A172 (cell line): ENCODE measurements at regions not wholly inside any gene's neighbourhood (a gene's known extent, or its start where the extent isn't known, plus 50 kb on each side); places are given as distances from the start of the nearest gene placed in this dataset.

Experiments used
- DNase-seq: peaks from one replicate; pipeline ENCODE4 v3.0.0-alpha.2; 2015; ENCODE audit warnings: low spot score

DNA sequence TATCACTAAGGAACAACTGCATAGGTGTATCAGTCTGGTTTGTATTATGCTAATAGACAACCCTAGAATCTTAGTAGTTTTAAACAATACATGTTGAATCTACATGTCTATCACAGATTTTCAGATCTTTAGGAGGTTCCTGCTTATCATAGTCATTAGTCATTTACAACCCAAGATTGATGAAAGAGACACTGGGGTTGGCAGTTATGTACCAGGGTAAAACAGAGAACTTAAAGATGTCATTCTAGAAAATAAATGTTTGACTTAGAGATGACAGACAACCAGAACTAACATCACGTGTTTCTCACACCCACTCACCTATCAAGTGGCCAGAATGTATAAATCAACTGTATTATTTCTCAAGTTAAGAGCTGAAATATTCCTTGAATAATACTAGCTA, 181.9 kb downstream of the PABPC4L start:
- DNase-seq = no peak

- DNase-seq = no peak
These were observed 182.7 kb downstream of the PABPC4L start for GRCh38 chr4:134018846-134019245.

GRCh38 chr4:134001057-134001456, 200.5 kb downstream of the PABPC4L start:
- no peak for DNase-seq

- peak; percentile 14 for DNase-seq
These were observed 204.2 kb downstream of the PABPC4L start for GRCh38 chr4:133997436-133997835.

- DNase-seq = no peak
These were observed 205.0 kb downstream of the PABPC4L start for GRCh38 chr4:133996431-133997121.

- no peak for DNase-seq
These were observed 206.2 kb downstream of the PABPC4L start for GRCh38 chr4:133995243-133995960.

GRCh38 chr4:133982533-133983224, 218.9 kb downstream of the PABPC4L start:
- no peak for DNase-seq

GRCh38 chr4:133981327-133981726, 220.3 kb downstream of the PABPC4L start:
- DNase-seq = no peak

GRCh38 chr4:133972586-133972985, 229.0 kb downstream of the PABPC4L start:
- no peak for DNase-seq

DNA sequence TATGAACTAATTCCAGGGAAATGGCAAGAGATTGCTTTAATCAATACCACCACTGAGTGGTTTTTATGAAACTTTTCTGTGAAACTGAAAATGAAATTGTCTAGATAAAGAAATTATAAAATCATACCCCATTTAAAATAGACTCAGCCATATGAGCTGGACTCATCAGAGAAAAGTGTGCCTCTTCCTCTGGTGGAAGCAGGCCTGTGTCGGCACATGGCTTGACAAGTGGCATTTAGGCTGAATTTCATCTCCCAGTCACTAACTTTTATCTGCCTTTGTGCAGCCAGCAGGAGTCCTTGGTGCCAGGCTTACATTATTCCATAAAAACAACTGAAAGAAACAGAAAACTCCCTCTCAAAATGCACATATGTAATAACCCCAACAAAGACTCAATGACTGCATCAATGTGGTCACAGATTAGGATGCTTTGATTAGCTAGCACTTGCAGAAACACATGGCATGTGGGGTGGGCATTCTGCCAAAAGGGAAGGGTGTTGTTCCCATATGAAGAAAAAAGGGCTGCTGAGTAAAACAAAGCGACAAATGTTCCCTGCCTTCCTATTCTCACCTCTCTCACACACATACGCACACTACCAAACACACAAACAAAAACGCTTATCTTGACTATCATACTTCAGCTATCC, 232.3 kb downstream of the PABPC4L start:
- DNase-seq = peak; percentile 8

DNA sequence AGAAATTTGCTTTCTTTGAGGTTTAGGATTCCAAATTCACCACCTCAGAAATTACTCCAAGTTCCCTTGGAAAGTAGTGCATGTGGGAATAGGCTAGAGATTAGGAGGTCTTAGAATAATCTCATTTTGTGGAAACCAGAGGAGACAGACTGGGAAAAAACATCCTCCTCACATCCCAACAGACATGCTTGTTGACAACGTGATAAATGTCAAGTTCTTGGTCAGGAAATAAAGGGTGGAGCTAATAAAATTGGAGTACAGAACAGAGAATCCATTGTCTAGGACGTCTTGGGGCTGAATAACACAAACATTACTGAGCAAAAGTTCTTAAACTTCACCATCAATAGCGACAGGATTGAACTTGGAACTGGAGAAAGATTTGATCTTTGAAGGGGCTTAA, 233.4 kb downstream of the PABPC4L start:
- no peak for DNase-seq

- no peak for DNase-seq
These were observed 240.6 kb downstream of the PABPC4L start for GRCh38 chr4:133960975-133961374.

DNA sequence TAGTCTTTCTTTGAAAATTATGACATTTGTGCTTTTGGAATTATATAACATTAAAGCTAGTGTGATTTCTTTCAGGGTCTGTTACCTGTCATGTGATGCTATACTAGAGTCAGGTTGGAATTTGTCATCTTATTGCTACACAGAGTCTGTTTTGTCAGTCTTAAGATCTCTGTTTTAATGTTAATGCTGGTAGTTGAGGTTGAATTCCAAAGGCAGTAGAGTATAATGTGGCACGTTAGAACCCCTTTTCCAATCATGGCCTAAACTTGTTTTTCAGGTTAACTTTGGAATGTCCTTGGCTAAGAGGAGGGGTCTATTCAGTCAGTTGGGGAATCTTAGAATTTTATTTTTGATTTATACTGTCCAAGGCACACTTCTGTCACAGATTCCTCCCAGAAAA, 258.5 kb downstream of the PABPC4L start:
- no peak for DNase-seq

DNA sequence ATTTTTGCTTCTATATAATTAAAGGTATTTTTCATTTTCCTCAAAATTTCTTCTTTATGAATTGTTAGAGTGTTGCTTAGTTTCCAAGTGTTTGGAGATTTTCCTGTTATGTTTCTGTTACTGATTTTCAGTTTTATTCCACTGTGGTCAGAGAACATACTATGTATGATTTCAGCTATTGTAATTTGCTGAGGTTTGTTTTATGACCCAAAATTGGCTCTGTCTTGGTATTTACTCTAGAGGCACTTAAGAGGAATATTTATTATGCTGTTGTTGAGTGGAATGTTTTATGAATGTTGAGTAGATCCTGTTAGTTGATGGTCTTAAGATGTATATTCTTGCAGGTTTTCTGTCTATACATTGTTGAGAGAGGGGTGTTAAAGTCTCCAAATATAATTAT, 263.5 kb downstream of the PABPC4L start:
- DNase-seq = no peak

GRCh38 chr4:133929531-133930239, 271.9 kb downstream of the PABPC4L start:
- DNase-seq = no peak

DNA sequence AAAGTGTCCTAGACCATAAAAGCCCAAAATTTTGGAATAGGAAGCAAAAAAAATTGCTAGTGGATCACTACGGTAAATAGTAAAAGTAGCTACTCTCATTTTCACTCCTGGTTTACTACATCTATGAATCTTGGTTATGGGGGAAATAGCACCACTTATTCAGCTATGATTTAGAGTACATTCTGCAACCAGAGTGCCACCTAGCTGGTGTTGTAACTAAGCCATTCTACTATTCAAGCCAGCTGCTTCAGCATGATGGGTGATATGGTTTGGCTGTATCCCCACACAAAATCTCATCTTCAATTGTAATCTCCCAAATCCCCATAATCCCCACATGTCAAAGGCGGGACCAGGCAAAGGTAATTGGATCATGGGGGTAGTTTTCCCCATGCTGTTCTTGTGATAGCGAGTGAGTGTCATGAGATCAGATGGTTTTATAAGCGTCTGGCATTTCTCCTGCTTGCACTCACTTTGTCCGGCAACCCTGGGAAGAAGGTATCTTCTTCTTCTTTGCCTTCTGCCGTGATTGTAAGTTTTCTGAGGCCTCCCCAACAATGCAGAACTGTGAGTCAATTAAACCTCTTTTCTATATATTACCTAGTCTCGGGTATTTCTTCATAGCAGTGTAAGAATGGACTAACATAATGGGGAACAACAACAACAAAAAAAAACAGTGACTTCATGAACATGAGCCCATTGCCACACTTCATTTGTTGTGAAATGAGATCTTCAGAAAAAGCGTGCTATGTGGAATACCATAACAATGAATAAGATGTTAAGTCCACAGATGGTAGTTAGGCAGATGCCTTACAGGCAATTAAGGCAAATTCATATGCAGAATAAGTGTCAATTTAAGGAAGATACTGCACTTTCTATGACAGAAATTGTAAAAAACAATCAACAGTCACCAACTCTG, 280.1 kb downstream of the PABPC4L start:
- DNase-seq = peak; percentile 13

DNA sequence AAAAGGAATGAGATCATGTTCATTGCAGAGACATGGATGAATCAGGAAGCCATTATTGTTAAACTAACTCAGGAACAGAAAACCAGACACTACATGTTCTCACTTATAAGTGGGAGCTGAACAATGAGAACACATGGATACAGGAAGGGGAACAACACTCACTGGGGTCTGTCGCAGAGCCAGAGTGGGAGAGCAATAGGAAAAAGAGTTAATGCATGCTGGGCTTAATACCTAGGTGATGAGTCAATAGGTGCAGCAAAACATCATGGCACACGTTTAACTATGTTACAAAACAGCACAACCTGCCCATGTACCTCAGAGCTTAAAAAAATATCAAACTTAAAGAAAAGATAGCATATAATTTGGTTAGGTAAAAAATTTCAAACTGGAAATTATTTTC, 281.4 kb downstream of the PABPC4L start:
- DNase-seq = no peak

DNA sequence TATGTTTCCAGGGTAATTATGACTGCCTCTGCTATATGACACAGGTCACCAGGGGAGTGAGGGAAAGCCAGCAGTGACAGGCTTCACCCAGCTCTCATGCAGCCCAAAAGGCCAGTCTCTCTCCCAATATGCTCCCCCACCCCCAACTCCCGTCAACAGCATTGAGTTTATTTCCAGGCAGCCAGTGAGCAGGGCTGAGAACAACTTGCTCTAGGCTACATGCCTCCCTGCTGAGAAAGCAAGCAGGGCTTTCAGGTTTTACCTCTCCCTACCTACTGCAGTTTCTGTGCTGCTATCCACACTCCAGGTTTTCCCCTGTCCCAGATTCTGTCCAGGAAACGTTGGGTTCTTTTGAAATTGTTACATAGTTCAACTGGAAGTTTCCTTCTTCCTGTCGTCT, 291.4 kb downstream of the PABPC4L start:
- DNase-seq = no peak

DNA sequence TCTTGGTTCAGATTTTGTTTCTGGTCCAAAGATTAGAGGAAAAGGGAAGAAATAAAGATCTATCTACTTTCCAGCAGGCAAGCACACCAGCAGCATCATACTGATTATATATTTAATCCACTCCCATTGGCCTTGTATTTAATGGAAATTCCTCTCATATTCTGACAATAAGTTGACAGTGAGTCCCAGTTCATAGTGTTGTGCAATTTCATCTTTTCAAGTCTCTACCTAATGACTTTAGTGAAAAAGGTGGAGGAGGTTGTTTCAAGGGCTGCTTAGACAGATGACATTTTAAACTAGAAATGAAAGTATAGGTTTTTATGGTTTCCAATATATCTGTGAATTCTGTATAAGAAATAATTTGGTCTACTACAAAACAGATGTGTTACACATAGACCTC, 298.6 kb downstream of the PABPC4L start:
- no peak for DNase-seq

DNA sequence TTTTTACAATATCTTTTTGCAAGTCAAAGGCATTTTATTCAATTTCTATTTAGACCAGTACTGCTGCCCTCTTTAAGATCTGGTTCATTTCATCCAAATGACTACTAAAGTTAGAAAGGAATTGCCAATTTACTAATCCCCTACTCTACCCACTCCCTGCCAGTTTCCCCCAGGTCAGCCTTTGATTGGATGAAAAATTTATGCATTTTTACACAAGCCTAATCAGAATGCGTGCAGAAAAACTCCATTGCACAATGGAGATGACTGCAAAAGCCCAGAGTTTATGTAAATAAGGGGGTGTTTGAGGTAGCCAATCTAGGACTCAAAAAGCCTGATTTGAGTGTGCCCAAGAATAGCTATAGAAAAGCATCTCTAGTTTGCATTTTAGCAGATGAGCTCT, 310.6 kb downstream of the PABPC4L start:
- DNase-seq = no peak

DNA sequence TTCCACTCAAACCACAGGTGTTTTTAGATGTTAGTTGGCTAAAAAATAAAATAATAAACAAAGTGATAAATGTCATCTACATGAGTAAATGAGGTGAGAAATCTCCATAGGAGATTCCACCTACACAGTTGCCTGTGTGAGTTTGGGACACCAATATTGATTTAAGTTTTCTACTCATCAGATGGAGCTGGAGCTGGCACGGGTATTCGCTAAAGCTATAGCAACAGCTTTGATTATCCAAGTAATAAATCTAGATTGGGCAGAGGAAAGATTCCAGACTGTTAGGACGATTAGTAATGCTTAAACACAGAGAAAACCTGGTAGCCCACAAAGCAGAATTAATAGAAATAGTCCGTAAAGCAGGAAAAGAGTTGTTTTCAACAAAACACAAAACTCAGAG, 313.9 kb downstream of the PABPC4L start:
- no peak for DNase-seq
